ENCODE measurements at regions not wholly inside any gene's neighbourhood (a gene's known extent, or its start where the extent isn't known, plus 50 kb on each side); places are given as distances from the start of the nearest gene placed in this dataset.

DNA sequence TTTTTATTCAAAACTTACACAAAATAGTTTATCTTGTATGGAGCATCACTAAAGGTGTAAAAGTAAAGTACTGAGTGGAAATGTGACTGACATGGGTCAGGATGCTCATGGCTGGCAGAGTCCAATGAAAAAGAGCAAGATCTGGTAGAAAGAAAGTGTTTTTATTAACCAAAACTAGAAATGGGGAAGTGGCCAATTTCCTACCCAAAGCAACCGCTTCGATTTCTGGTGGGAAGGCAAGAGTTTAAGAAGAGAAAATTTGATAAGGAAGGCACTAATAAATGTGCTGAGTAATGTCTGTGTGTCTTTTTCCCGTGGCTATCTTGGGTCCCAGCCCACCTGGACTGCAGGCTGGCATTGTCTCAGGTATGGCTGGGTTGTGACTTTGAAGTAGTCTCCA, 277.7 kb downstream of the ANKRD7 start:
- TF ChIP-seq EP300 (IDR thresholded peaks at IDR 0.05) (no peak), POLR2A (IDR thresholded peaks at IDR 0.05) (no peak)

All from tibial nerve (tissue), 3 donors.